Fibroblast of villous mesenchyme (primary cell): ENCODE measurements at regions not wholly inside any gene's neighbourhood (a gene's known extent, or its start where the extent isn't known, plus 50 kb on each side); places are given as distances from the start of the nearest gene placed in this dataset.
"Not testable (repeated sequence)": the region's sequence is repeated elsewhere in the genome, so short reads cannot be mapped to it uniquely, and the experiment has no call there.

Experiments used
- DNase-seq: peaks from one replicate; pipeline ENCODE4 v3.0.0-alpha.2; 2010; ENCODE audit warnings: low read depth
- H3K4me3 ChIP-seq: 2 replicates; pipeline ENCODE4 v1.5.1; 2011; ENCODE audit warnings: low read depth, mild to moderate bottlenecking, low read length
- TF ChIP-seq, protein P1 (sequence below): IDR thresholded peaks from 2 replicates; pipeline ENCODE4 v1.5.1; 2012; ENCODE audit warnings: low read depth, mild to moderate bottlenecking, low read length; ENCODE audit not compliant: insufficient read depth

DNA sequence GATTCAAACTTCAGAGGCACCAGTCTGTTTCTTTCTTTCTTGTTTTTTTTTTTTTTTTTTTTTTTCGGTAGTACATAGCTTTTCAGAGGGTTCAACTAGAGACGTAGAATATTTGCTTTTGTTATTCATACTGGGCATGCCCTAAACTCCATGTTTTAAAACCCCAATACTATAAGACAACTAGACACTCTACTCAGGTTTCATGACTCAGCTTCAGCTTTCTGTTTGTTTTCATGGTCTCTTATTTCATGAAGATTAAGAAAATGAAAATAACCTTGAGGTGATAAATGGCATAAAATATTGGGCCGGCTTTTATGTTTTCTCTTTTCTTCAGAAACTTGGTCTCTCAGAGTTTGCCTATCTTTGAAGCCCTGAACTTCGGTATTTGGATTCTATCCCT lies 2126.3 kb upstream of the ACO1 start:
- TF ChIP-seq, protein P1, sequence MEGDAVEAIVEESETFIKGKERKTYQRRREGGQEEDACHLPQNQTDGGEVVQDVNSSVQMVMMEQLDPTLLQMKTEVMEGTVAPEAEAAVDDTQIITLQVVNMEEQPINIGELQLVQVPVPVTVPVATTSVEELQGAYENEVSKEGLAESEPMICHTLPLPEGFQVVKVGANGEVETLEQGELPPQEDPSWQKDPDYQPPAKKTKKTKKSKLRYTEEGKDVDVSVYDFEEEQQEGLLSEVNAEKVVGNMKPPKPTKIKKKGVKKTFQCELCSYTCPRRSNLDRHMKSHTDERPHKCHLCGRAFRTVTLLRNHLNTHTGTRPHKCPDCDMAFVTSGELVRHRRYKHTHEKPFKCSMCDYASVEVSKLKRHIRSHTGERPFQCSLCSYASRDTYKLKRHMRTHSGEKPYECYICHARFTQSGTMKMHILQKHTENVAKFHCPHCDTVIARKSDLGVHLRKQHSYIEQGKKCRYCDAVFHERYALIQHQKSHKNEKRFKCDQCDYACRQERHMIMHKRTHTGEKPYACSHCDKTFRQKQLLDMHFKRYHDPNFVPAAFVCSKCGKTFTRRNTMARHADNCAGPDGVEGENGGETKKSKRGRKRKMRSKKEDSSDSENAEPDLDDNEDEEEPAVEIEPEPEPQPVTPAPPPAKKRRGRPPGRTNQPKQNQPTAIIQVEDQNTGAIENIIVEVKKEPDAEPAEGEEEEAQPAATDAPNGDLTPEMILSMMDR, result no peak
- DNase-seq, result no peak
- H3K4me3 ChIP-seq, result no peak overlapping the region

- TF ChIP-seq, protein P1, result no peak
- no peak overlapping the region for H3K4me3 ChIP-seq
- no peak for DNase-seq
These were observed 2104.1 kb upstream of the ACO1 start for GRCh38 chr9:30280229-30280900.

DNA sequence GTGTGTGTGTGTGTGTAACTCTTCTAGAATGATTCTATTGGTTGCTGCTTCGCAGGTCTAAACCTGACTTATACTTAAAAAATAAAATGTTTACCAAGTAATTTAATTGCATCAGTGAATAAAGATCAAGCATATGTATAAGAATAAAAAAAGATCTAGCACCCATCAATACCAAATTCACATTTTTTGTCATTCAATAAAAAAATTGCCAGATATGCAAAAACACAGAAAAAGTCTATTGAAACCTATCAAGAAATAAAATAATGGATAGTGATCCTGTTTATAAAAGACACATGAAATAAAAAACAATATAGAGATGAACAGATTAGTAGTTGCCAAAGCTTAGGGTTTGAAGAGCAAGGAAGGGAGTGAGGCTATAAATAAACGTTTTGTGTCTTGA lies 2095.0 kb upstream of the ACO1 start:
- TF ChIP-seq, protein P1, result no peak
- no peak for DNase-seq
- no peak overlapping the region for H3K4me3 ChIP-seq

DNA sequence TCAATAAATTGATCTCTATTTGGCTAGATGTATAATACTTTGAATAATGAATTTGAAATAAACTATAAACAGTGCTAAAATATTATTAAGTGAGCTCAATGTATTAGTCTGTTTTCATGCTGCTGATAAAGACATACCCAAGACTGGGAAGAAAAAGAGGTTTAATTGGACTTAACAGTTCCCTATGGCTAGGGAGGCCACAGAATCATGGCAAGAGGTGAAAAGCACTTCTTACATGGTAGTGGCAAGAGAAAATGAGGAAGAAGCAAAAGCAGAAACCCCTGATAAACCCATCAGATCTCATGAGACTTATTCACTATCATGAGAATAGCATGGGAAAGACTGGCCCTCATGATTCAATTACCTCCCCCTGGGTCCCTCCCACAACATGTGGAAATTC lies 2092.4 kb upstream of the ACO1 start:
- DNase-seq, H3K4me3 ChIP-seq: not testable (repeated sequence)

- H3K4me3 ChIP-seq, result no peak overlapping the region
- TF ChIP-seq, protein P1, result no peak
- no peak for DNase-seq
These were observed 2091.2 kb upstream of the ACO1 start for GRCh38 chr9:30293231-30293630.

DNA sequence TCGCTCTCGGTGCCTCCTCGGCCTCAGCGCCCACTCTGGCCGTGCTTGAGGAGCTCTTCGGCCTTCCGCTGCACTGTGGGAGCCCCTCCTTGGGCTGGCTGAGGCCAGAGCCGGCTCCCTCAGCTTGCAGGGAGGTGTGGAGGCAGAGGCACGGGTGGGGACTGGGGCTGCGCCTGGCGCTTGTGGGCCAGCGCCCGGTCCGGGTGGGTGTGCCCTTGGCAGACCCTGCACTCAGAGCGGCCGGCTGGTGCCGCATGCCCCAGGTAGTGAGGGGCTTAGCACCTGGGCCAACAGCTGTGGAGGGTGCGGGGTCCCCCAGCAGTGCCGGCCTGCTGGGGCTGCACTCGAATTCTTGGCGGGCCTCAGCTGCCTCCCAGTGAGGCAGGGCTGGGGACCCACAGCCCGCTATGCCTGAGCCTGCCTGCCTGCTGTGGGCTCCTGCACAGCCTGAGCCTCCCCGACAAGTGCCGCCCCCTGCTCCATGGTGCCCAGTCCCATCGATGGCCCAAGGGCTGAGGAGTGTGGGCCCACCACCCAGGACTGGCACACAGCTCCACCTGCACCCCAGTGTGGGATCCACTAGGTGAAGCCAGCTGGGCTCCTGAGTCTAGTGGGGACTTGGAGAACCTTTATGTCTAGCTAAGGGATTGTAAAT lies 2085.2 kb upstream of the ACO1 start:
- TF ChIP-seq, protein P1, result no peak
- DNase-seq, result no peak
- no peak overlapping the region for H3K4me3 ChIP-seq

- H3K4me3 ChIP-seq, result no peak overlapping the region
- DNase-seq, result no peak
- TF ChIP-seq, protein P1, result no peak
These were observed 2083.0 kb upstream of the ACO1 start for GRCh38 chr9:30301271-30301963.
